DMS 273 treated with DMSO at 0.1 percent for 48 hours (cell line): ENCODE measurements at regions not wholly inside any gene's neighbourhood (a gene's known extent, or its start where the extent isn't known, plus 50 kb on each side); places are given as distances from the start of the nearest gene placed in this dataset.
"Not testable (repeated sequence)": the region's sequence is repeated elsewhere in the genome, so short reads cannot be mapped to it uniquely, and the experiment has no call there.

Experiments
- DNase-seq: peaks from one replicate; lab custom pipeline; 2025; lab: John Stamatoyannopoulos, UW

DNA sequence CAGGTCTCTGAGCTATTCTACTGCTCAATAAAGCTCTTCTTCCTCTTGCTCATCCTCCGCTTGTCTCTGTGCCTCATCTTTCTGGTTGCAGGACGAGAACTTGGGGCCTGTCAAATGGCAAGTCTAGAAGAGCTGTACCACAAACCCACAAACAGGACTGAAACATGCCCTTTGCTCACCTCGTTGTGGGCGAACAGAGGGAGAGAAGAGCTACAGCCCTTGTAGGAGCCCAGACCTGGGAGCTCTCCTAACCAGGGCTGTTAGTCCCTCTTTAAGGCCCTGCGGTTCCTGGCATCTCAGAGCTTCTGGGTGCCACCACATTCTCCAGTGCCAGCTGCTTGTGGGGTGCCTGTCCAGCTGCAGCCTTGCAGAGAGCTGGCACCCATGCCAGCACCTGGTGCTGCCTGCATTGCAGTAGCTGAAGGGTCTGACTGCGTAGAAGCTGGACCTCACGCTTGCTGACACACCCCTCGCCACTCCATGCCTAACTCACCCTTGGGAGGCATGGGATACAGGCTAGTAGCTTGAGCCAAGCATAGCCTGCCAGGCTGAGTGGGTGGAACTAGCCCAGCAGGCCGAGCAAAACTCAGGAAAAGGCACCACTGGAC, 313.4 kb downstream of the ANKRD30B start:
- not testable (repeated sequence) for DNase-seq

- DNase-seq, result not testable (repeated sequence)
These were observed 318.5 kb downstream of the ANKRD30B start for GRCh38 chr18:15066434-15066833.

- DNase-seq, result peak; percentile 84
These were observed 323.3 kb downstream of the ANKRD30B start for GRCh38 chr18:15071311-15071710.
